SJCRH30 (cell line): ENCODE measurements at regions not wholly inside any gene's neighbourhood (a gene's known extent, or its start where the extent isn't known, plus 50 kb on each side); places are given as distances from the start of the nearest gene placed in this dataset.
"Not testable (repeated sequence)": the region's sequence is repeated elsewhere in the genome, so short reads cannot be mapped to it uniquely, and the experiment has no call there.

Source experiments
- DNase-seq, 2 experiments: peaks; one replicate each; pipeline ENCODE4 v3.0.0-alpha.2; 2015 to 2020
- H3K27ac ChIP-seq: fragments of 250-450 bp; sonication (Bioruptor Pico); 2 replicates; pipeline ENCODE4 v1.5.1; 2020; ENCODE audit warnings: mild to moderate bottlenecking, moderate library complexity
- H3K27me3 ChIP-seq: fragments of 250-450 bp; sonication (Bioruptor Pico); 2 replicates; pipeline ENCODE4 v1.5.1; 2020; ENCODE audit warnings: mild to moderate bottlenecking, moderate library complexity
- H3K36me3 ChIP-seq: fragments of 250-450 bp; sonication (Bioruptor Pico); 2 replicates; pipeline ENCODE4 v1.5.1; 2020; ENCODE audit warnings: mild to moderate bottlenecking, moderate library complexity
- H3K4me1 ChIP-seq: fragments of 250-450 bp; sonication (Bioruptor Pico); 2 replicates; pipeline ENCODE4 v1.5.1; 2020; ENCODE audit warnings: mild to moderate bottlenecking, moderate library complexity
- H3K4me3 ChIP-seq: fragments of 250-450 bp; sonication (Bioruptor Pico); 2 replicates; pipeline ENCODE4 v1.5.1; 2020; ENCODE audit warnings: mild to moderate bottlenecking, moderate library complexity
- H3K9me3 ChIP-seq: fragments of 250-450 bp; sonication (Bioruptor Pico); replicated peaks from 2 replicates; pipeline ENCODE4 v1.5.1; 2020; ENCODE audit warnings: mild to moderate bottlenecking, moderate library complexity

DNA sequence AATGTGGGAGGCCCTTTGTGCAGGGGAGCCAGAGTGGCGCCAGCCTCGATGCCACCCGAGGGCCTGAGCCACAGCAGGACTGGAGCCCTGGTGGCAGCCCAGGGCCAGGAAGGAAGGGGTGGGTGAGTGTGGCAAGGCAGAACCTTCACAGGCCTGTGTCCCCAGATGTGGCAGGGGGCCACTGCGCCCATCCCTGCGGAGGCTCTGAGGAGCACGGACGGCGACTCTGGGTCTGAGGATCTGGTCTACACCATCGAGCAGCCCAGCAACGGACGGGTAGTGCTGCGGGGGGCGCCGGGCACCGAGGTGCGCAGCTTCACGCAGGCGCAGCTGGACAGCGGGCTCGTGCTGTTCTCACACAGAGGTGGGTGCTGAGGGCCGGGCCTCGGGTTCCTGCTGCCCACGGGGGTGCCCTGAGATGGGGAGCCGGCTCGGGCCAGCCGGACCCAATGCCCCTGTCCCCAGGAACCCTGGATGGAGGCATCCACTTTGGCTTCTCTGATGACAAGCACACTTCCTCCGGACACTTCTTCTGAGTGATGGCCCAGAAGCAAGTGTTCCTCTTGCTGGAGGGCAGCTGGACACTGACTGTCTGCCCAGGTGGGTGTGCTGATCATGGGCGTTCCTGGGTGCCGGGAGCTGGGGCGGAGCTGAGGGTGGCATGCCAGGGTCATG, 173.6 kb downstream of the TBC1D2B start:
- not testable (repeated sequence) for H3K4me3 ChIP-seq, H3K27ac ChIP-seq, DNase-seq, H3K4me1 ChIP-seq, H3K9me3 ChIP-seq, H3K27me3 ChIP-seq, H3K36me3 ChIP-seq

DNA sequence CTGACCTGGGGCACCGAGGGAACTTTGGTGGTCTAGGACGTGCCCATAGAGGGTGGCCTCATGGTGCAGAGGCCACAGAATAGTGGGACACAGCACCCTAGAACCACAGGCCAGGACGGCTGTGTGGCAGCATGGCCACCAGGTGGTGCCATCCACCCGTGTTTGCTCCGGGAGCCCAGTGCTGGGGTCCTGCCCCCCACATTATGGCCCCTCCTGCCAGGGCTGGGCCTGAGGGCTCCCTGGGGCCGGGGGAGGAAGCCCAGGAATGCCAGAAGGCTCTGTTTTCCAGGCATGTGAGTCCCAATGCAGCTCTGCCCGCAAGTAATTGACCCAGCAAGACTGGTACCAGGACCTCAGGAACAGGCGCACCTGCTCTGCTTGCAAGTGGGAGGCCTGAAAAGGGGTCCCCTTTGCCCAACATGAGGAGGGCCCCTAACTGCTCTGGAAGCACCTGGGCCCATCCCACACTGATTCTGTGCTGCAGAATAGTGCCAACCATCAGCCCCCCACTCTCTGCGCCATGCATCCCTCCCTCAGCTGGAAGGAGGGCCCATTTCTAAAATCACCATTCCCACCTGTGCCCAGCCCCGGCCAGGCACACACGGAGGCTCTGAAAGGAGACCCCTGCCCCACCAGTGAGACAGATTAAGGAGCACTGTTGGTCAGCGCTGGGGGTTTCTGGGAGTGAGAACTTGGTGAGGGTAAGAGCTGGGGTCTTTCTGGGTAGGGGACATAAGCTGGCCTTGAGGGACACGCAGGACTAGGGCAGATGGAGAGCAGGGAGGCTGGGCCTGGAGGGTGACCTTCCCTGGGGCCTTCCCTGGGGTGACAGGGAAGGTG, 174.4 kb downstream of the TBC1D2B start:
- H3K36me3 ChIP-seq, result not testable (repeated sequence)
- peak in 1 of 2 experiments; percentile 53 for DNase-seq

DNA sequence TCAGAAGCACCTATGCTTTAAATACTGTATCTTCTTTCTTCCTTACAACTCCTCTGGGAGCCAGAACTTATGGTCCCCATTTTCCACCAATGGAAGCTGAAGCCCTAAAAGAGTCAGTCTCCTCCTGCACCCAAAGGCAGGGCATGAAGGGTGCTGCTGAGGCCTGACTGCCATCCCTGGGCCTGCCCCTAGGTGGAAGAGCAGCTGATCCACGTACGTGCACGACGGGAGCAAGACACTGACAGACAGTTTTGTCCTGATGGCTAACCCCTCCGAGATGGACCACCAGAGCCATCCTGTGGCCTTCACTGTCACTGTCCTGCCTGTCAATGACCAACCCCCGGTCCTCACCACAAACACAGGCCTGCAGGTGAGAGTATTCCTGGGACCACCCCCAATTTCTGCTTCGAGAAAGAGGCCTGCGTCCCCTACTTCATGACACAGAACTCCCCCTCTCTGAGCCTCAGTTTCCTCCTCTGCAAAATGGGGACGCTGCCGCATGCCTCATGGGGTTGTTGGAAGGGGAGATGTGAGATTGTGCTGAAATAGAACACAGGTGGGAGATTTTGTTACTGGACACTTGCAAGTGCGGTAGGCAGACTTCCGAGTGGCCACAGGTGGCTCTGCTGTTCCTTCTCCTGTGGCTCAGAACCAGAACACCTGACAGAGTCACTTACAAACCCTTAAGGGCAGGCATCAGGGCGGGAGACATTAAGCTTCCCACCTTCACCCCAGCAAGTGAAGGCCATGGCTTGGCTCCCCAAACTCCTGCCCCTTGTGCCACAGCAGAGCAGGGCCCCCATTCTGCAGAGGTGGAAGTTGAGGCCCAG, 175.4 kb downstream of the TBC1D2B start:
- Histone ChIP-seq H3K27me3 (no peaks in the 10 kb centered on the region), H3K27ac (no peak overlapping the region), H3K4me3 (no peak overlapping the region), H3K36me3 (no peaks in the 10 kb centered on the region), H3K4me1 (no peaks in the 10 kb centered on the region), H3K9me3 (no peaks in the 10 kb centered on the region)
- no peak for DNase-seq

More for the DNA sequence above, 174.4 kb downstream of the TBC1D2B start:
- H3K27me3 ChIP-seq, H3K27ac ChIP-seq, H3K4me3 ChIP-seq, H3K9me3 ChIP-seq, H3K4me1 ChIP-seq: not testable (repeated sequence)

DNA sequence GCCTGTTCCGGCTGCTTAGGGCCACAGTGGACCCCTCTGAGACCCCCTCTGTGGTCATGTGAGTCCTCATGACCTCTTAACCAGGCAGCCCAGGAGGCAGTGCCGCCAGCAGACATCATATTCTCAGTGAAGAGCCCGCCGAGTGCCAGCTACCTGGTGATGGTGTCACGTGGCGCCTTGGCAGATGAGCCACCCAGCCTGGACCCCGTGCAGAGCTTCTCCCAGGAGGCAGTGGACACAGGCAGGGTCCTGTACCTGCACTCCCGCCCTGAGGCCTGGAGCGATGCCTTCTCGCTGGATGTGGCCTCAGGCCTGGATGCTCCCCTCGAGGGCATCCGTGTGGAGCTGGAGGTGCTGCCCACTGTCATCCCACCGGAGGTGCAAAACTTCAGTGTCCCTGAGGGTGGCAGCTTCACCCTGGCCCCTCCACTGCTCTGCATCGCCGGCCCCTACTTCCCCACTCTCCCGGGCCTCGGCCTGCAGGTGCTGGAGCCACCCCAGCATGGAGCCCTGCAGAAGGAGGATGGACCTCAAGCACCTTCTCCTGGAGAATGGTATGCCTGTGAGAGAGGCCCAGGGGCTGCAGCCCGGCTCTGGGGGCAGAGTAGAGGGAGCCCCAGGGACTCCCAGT, 176.1 kb downstream of the TBC1D2B start:
- DNase-seq, result no peak

DNA sequence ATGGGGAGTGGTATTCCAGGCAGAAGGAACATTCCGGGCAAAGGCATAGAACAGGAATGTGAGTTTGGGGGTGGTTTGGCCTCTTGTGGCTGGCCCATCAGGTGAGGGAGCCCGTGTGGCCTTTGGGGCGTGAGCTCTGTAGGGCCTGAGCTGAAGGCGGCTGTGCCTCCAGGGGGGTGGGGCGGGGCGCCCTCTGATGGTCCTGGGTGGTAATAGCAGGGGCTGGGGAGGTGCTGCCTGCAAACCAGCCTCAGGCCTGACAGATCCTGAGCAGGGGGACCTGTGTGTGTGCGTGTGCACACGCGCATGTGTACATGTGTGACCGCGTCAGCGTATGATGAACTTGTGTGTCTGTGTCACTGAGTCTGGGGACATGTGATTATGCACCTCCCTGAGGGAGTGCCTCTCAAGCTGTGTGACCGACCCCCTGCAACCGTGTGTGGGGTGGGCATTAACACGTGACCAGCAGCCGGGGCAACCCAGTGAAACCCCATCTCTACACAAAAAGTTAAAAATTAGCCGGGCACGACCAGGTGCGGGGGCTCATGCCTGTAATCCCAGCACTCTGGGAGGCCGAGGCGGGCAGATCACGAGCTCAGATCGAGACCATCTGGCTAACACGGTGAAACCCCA, 177.1 kb downstream of the TBC1D2B start:
- not testable (repeated sequence) for H3K9me3 ChIP-seq

More for the DNA sequence above, 176.1 kb downstream of the TBC1D2B start:
- H3K9me3 ChIP-seq, result no peaks in the 10 kb centered on the region
- no peak overlapping the region for H3K27ac ChIP-seq
- H3K36me3 ChIP-seq, result no peaks in the 10 kb centered on the region
- no peak overlapping the region for H3K4me3 ChIP-seq
- no peaks in the 10 kb centered on the region for H3K4me1 ChIP-seq
- no peaks in the 10 kb centered on the region for H3K27me3 ChIP-seq

DNA sequence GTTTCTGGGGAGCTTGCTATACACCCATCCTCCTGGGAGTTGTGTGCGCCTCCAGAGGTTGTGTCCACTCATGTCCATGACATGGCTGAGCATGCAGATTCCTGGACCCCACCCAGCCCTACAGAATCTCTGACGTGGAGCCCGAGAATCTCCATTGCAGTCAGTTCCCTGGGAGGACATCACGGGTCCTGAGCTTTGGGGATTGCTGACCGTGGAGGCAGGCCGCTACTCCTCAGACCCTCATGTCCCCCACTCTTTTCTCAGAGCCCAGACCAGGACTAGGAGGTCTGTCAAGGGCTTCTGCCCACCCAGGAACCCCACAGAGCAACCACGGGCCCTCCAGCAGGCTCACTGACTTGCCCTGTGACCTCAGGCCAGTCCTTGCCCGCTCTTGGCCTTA, 177.7 kb downstream of the TBC1D2B start:
- H3K27ac ChIP-seq, H3K4me1 ChIP-seq, H3K36me3 ChIP-seq, DNase-seq, H3K9me3 ChIP-seq, H3K4me3 ChIP-seq, H3K27me3 ChIP-seq: not testable (repeated sequence)

More for the DNA sequence above, 177.1 kb downstream of the TBC1D2B start:
- H3K4me3 ChIP-seq, H3K27ac ChIP-seq, H3K4me1 ChIP-seq, H3K27me3 ChIP-seq, H3K36me3 ChIP-seq: not testable (repeated sequence)
- peak; percentile 66 for DNase-seq

DNA sequence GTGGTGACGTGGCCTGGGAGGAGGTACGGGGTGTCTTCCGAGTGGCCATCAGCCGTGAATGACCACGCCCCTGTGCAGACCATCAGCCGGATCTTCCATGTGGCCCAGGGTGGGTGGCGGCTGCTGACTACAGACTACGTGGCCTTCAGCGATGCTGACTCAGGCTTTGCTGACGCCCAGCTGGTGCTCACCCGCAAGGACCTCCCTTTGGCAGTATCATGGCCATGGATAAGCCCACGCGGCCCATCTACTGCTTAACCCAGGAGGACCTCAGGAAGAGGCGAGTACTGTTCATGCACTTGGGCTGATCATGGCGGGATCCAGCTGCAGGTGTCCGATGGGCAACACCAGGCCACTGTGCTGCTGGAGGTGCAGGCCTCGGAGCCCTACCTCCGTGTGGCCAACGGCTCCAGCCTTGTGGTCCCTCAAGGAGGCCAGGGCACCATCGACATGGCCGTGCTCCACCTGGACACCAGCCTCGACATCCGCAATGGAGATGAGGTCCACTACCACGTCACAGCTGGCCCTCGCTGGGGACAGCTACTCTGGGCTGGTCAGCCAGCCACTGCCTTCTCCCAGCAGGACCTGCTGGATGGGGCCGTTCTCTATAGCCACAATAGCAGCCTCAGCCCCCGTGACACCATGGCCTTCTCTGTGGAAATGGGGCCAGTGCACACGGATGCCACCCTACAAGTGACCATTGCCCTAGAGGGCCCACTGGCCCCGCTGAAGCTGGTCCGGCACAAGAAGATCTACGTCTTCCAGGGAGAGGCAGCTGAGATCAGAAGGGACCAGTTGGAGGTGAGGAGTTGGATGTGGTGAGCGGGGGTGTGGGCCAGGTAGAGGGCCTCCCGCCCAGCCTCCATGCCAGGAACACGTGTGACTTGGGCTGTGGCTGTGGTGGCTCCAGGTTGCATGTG, 178.4 kb downstream of the TBC1D2B start:
- peaks cover 4% of the 10 kb centered on the region; the same call in 1 of the 2 replicates for H3K4me1 ChIP-seq

DNA sequence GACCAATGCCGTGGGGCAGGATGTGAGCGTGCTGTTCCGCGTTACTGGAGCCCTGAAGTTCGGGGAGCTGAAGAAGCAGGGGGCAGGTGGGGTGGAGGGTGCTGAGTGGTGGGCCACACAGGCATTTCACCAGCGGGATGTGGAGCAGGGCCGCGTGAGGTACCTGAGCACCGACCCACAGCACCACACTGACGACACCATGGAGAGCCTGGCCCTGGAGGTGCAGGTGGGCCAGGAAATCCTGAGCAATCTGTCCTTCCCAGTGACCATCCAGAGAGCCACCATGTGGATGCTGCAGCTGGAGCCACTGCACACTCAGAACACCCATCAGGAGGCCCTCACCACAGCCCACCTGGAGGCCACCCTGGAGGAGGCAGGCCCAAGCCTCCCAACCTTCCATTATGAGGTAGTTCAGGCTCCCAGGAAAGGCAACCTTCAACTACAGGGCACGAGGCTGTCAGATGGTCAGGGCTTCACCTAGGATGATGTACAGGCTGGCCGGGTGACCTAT, 179.6 kb downstream of the TBC1D2B start:
- Histone ChIP-seq H3K4me3 (no peak overlapping the region), H3K27ac (no peak overlapping the region), H3K4me1 (peaks cover 4% of the 10 kb centered on the region; the same call in 1 of the 2 replicates), H3K9me3 (no peaks in the 10 kb centered on the region), H3K36me3 (no peaks in the 10 kb centered on the region), H3K27me3 (no peaks in the 10 kb centered on the region)
- DNase-seq, result no peak

More for the DNA sequence above, 178.4 kb downstream of the TBC1D2B start:
- DNase-seq, result no peak
- Histone ChIP-seq H3K27me3 (no peaks in the 10 kb centered on the region), H3K4me3 (no peak overlapping the region), H3K9me3 (no peaks in the 10 kb centered on the region), H3K27ac (no peak overlapping the region), H3K36me3 (no peaks in the 10 kb centered on the region)

DNA sequence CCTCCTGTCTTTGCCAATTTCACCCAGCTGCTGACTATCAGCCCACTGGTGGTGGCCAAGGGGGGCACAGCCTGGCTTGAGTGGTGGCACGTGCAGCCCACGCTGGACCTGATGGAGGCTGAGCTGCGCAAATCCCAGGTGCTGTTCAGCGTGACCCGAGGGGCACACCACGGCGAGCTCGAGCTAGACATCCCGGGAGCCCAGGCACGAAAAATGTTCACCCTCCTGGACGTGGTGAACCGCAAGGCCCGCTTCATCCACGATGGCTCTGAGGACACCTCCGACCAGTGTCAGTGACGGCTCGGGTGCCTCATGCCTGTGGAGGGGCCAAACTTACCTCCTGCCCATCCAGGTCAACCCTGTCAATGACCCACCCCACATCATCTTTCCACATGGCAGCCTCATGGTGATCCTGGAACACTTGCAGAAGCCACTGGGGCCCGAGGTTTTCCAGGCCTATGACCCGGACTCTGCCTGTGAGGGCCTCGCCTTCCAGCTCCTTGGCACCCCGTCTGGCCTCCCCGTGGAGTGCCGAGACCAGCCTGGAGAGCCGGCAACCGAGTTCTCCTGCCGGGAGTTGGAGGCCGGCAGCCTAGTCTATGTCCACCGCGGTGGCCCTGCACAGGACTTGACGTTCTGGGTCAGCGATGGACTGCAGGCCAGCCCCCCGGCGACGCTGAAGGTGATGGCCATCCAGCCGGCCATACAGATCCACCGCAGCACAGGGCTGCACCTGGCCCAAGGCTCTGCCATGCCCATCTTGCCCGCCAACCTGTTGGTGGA, 180.2 kb downstream of the TBC1D2B start:
- not testable (repeated sequence) for H3K27ac ChIP-seq, H3K36me3 ChIP-seq, DNase-seq, H3K27me3 ChIP-seq, H3K4me1 ChIP-seq, H3K4me3 ChIP-seq, H3K9me3 ChIP-seq

DNA sequence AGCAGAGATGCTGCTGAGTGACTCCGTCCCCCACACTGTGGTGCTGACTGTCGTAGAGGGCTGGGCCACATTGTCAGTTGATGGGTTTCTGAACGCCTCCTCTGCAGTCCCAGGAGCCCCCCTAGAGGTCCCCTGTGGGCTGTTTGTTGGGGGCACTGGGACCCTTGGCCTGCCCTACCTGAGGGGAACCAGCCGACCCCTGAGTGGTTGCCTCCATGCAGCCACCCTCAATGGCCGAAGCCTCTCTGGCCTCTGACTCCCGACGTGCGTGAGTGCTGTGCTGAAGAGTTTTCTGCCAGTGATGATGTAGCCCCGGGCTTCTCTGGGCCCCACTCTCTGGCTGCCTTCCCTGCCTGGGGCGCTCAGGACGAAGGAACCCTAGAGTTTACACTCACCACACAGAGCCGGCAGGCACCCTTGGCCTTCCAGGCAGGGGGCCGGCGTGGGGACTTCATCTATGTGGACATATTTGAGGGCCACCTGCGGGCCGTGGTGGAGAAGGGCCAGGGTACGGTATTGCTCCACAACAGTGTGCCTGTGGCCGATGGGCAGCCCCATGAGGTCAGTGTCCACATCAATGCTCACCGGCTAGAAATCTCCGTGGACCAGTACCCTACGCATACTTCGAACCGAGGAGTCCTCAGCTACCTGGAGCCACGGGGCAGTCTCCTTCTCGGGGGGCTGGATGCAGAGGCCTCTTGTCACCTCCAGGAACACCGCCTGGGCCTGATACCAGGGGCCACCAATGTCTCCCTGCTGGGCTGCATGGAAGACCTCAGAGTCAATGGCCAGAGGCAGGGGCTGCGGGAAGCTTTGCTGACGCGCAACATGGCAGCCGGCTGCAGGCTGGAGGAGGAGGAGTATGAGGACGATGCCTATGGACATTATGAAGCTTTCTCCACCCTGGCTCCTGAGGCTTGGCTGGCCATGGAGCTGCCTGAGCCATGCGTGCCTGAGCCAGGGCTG, 181.1 kb downstream of the TBC1D2B start:
- H3K9me3 ChIP-seq, H3K27me3 ChIP-seq, H3K27ac ChIP-seq, DNase-seq, H3K4me1 ChIP-seq, H3K36me3 ChIP-seq, H3K4me3 ChIP-seq: not testable (repeated sequence)

DNA sequence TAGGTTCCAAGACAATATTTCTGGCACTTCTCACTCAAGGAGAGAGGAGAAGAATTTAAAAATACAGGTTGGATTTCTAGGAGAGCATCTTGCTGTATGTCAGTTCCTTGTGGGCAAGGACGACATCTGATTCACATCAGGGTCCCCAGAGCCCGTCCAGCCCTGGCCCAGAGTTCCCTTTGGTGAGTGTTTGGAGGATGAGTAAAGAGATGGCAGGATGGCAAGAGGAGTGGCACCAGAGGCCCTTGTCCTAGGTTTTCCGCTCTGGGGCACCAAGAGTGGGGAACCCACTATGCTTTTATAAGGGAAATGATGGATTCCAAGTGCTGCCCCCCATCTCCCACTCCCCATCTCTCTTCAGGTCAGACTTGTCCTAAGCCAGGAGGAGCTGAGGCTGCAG, 181.8 kb downstream of the TBC1D2B start:
- Histone ChIP-seq H3K4me3 (no peak overlapping the region), H3K27ac (no peak overlapping the region), H3K27me3 (no peaks in the 10 kb centered on the region), H3K36me3 (no peaks in the 10 kb centered on the region), H3K4me1 (peaks cover 4% of the 10 kb centered on the region; the same call in 1 of the 2 replicates), H3K9me3 (no peaks in the 10 kb centered on the region)
- no peak for DNase-seq

DNA sequence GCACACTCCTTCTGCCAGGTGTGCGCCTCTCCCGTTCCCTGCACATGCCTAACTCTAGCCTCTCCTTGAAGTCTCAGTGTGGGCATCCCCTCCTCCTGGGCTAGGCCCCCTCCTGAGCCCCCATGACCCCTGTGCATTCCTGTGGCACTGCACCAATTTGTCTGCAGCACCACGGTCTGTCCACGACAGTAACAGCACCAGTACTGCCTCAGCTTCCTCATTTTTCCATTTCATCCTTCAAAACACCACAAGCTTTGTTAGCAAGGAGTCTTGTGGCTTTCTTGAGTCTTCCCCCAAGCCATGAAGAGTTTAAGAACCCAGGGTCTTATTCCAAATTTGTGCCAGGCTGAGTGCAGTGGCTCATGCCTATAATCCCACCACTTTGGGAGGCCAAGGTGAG, 182.4 kb downstream of the TBC1D2B start:
- not testable (repeated sequence) for H3K36me3 ChIP-seq, H3K9me3 ChIP-seq, H3K27ac ChIP-seq, DNase-seq, H3K4me3 ChIP-seq, H3K27me3 ChIP-seq, H3K4me1 ChIP-seq
